ENCODE measurements at regions not wholly inside any gene's neighbourhood (a gene's known extent, or its start where the extent isn't known, plus 50 kb on each side); places are given as distances from the start of the nearest gene placed in this dataset.

- Histone ChIP-seq H3K9me3 (ENCODE audit: low read length) (no peaks in the 10 kb centered on the region), H3K4me3 (ENCODE audit: low read length) (no peak overlapping the region), H3K36me3 (ENCODE audit: insufficient read depth, low read length) (peaks cover 6% of the 10 kb centered on the region), H3K27ac (ENCODE audit: low read length) (peak overlapping the region; percentile 16), H4K20me1 (ENCODE audit: insufficient read depth) (no peaks in the 10 kb centered on the region), H3K9ac (ENCODE audit: low read length) (no peak overlapping the region), H3K9me2 (ENCODE audit: insufficient read depth, low read length) (no peaks in the 10 kb centered on the region), H3K4me2 (ENCODE audit: low read length) (no peak overlapping the region), H3K79me2 (replicated peaks; ENCODE audit: insufficient read depth, low read length) (peaks cover 7% of the 10 kb centered on the region), H3F3A (ENCODE audit: insufficient read depth, low read length, poor library complexity, severe bottlenecking) (no peaks in the 10 kb centered on the region), H3K27me3 (ENCODE audit: insufficient read depth, low read depth, low read length) (no peaks in the 10 kb centered on the region), H2AFZ (ENCODE audit: low read depth, low read length) (no peak overlapping the region)
- TF ChIP-seq REST (IDR thresholded peaks at IDR 0.05; ENCODE audit: borderline replicate concordance) (no peak), CTCF (IDR thresholded peaks at IDR 0.05; ENCODE audit: poor library complexity, severe bottlenecking) (no peak), MXI1 (conservative IDR thresholded peaks at IDR 0.05; ENCODE audit: poor library complexity, severe bottlenecking) (no peak), EZH2 (IDR thresholded peaks at IDR 0.05; ENCODE audit: borderline replicate concordance, insufficient read depth, low read length, poor library complexity, severe bottlenecking) (no peak), SMC3 (conservative IDR thresholded peaks at IDR 0.05; ENCODE audit: poor library complexity) (no peak), TAF1 (IDR thresholded peaks at IDR 0.05; ENCODE audit: low read depth) (no peak), RAD21 (conservative IDR thresholded peaks at IDR 0.05) (no peak), POLR2AphosphoS5 (IDR thresholded peaks at IDR 0.05) (no peak), EP300 (conservative IDR thresholded peaks at IDR 0.05; ENCODE audit: poor library complexity, severe bottlenecking) (no peak)
Observed at GRCh38 chr17:63196772-63197335, 230.8 kb downstream of the TANC2 start.

GRCh38 chr17:63203652-63204051 lies 237.6 kb downstream of the TANC2 start:
- Histone ChIP-seq H2AFZ (ENCODE audit: low read depth, low read length) (no peak overlapping the region), H3F3A (ENCODE audit: insufficient read depth, low read length, poor library complexity, severe bottlenecking) (no peaks in the 10 kb centered on the region), H4K20me1 (ENCODE audit: insufficient read depth) (no peaks in the 10 kb centered on the region), H3K9ac (ENCODE audit: low read length) (no peak overlapping the region), H3K79me2 (replicated peaks; ENCODE audit: insufficient read depth, low read length) (no peaks in the 10 kb centered on the region), H3K9me2 (ENCODE audit: insufficient read depth, low read length) (no peaks in the 10 kb centered on the region), H3K9me3 (ENCODE audit: low read length) (peaks cover 12% of the 10 kb centered on the region), H3K27ac (ENCODE audit: low read length) (no peak overlapping the region), H3K36me3 (ENCODE audit: insufficient read depth, low read length) (peaks cover 11% of the 10 kb centered on the region), H3K4me3 (ENCODE audit: low read length) (no peak overlapping the region), H3K27me3 (ENCODE audit: insufficient read depth, low read depth, low read length) (no peaks in the 10 kb centered on the region), H3K4me2 (ENCODE audit: low read length) (no peak overlapping the region)
- TF ChIP-seq RAD21 (conservative IDR thresholded peaks at IDR 0.05), result no peak
- TF ChIP-seq CTCF (IDR thresholded peaks at IDR 0.05; ENCODE audit: poor library complexity, severe bottlenecking), result no peak
- no peak for TF ChIP-seq POLR2AphosphoS5 (IDR thresholded peaks at IDR 0.05)
- no peak for TF ChIP-seq REST (IDR thresholded peaks at IDR 0.05; ENCODE audit: borderline replicate concordance)
- TF ChIP-seq SMC3 (conservative IDR thresholded peaks at IDR 0.05; ENCODE audit: poor library complexity), result no peak
- TF ChIP-seq EP300 (conservative IDR thresholded peaks at IDR 0.05; ENCODE audit: poor library complexity, severe bottlenecking), result no peak
- TF ChIP-seq EZH2 (IDR thresholded peaks at IDR 0.05; ENCODE audit: borderline replicate concordance, insufficient read depth, low read length, poor library complexity, severe bottlenecking), result no peak
- TF ChIP-seq MXI1 (conservative IDR thresholded peaks at IDR 0.05; ENCODE audit: poor library complexity, severe bottlenecking), result no peak
- TF ChIP-seq TAF1 (IDR thresholded peaks at IDR 0.05; ENCODE audit: low read depth), result no peak
